ENCODE measurements at regions not wholly inside any gene's neighbourhood (a gene's known extent, or its start where the extent isn't known, plus 50 kb on each side); places are given as distances from the start of the nearest gene placed in this dataset.

GRCh38 chr2:41486948-41487347 lies 560.9 kb upstream of the PKDCC start:
- no peak for TF ChIP-seq CTCF (IDR thresholded peaks at IDR 0.05; ENCODE audit: insufficient read depth, low read depth, low read length, missing control alignments)
- no peak for DNase-seq (ENCODE audit: low read depth)
- no peak overlapping the region for H3K4me3 ChIP-seq (ENCODE audit: low read length)

- TF ChIP-seq CTCF (IDR thresholded peaks at IDR 0.05; ENCODE audit: insufficient read depth, low read depth, low read length, missing control alignments) = no peak
- no peak for DNase-seq (ENCODE audit: low read depth)
- no peak overlapping the region for H3K4me3 ChIP-seq (ENCODE audit: low read length)
Observed at GRCh38 chr2:41488888-41489287, 558.9 kb upstream of the PKDCC start.

- TF ChIP-seq CTCF (IDR thresholded peaks at IDR 0.05; ENCODE audit: insufficient read depth, low read depth, low read length, missing control alignments) = no peak
- DNase-seq (ENCODE audit: low read depth) = no peak
- H3K4me3 ChIP-seq (ENCODE audit: low read length) = no peak overlapping the region
Observed at GRCh38 chr2:41489638-41490037, 558.2 kb upstream of the PKDCC start.

GRCh38 chr2:41495050-41495449 lies 552.8 kb upstream of the PKDCC start:
- H3K4me3 ChIP-seq (ENCODE audit: low read length) = no peak overlapping the region
- DNase-seq (ENCODE audit: low read depth) = peak; percentile 0
- TF ChIP-seq CTCF (IDR thresholded peaks at IDR 0.05; ENCODE audit: insufficient read depth, low read depth, low read length, missing control alignments) = no peak

- no peak for DNase-seq (ENCODE audit: low read depth)
- no peak overlapping the region for H3K4me3 ChIP-seq (ENCODE audit: low read length)
- TF ChIP-seq CTCF (IDR thresholded peaks at IDR 0.05; ENCODE audit: insufficient read depth, low read depth, low read length, missing control alignments) = peak; percentile 10
Observed at GRCh38 chr2:41496908-41497307, 550.9 kb upstream of the PKDCC start.

- DNase-seq (ENCODE audit: low read depth) = peak; percentile 13
- no peak overlapping the region for H3K4me3 ChIP-seq (ENCODE audit: low read length)
- no peak for TF ChIP-seq CTCF (IDR thresholded peaks at IDR 0.05; ENCODE audit: insufficient read depth, low read depth, low read length, missing control alignments)
Observed at GRCh38 chr2:41498781-41499180, 549.0 kb upstream of the PKDCC start.

- DNase-seq (ENCODE audit: low read depth) = no peak
- TF ChIP-seq CTCF (IDR thresholded peaks at IDR 0.05; ENCODE audit: insufficient read depth, low read depth, low read length, missing control alignments) = no peak
Observed at GRCh38 chr2:41500895-41501294, 546.9 kb upstream of the PKDCC start.

More at GRCh38 chr2:41500895-41501294, 546.9 kb upstream of the PKDCC start:
- no peak overlapping the region for H3K4me3 ChIP-seq (ENCODE audit: low read length)
